ENCODE measurements at regions not wholly inside any gene's neighbourhood (a gene's known extent, or its start where the extent isn't known, plus 50 kb on each side); places are given as distances from the start of the nearest gene placed in this dataset.

- DNase-seq (ENCODE audit: low read depth) = no peak
- no peak overlapping the region for H3K4me3 ChIP-seq (ENCODE audit: low read length)
- TF ChIP-seq, protein P1, sequence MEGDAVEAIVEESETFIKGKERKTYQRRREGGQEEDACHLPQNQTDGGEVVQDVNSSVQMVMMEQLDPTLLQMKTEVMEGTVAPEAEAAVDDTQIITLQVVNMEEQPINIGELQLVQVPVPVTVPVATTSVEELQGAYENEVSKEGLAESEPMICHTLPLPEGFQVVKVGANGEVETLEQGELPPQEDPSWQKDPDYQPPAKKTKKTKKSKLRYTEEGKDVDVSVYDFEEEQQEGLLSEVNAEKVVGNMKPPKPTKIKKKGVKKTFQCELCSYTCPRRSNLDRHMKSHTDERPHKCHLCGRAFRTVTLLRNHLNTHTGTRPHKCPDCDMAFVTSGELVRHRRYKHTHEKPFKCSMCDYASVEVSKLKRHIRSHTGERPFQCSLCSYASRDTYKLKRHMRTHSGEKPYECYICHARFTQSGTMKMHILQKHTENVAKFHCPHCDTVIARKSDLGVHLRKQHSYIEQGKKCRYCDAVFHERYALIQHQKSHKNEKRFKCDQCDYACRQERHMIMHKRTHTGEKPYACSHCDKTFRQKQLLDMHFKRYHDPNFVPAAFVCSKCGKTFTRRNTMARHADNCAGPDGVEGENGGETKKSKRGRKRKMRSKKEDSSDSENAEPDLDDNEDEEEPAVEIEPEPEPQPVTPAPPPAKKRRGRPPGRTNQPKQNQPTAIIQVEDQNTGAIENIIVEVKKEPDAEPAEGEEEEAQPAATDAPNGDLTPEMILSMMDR (conservative IDR thresholded peaks at IDR 0.05; ENCODE audit: low read length) = no peak
These were observed 102.8 kb downstream of the GLUD2 start for GRCh38 chrX:121150217-121150616.

DNA sequence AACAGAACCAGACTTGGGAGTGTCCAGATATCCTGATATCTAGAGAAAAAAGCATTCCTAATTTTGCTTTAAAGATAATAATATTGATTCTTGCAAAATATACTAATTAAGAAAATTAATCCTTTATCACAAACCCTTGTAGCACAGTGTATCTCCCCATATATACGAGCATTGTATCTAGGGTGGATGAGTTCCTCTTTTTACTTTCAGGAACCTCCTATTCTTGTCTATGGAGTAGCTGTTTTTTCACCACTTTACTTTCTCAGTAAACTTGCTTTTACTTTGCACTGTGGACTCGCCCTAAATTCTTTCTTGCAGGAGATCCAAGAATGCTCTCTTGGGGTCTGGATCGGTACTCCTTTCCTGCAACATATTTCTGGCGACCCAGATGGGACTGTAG is 103.9 kb downstream of the GLUD2 start:
- TF ChIP-seq, protein P1 (conservative IDR thresholded peaks at IDR 0.05; ENCODE audit: low read length) = no peak
- DNase-seq (ENCODE audit: low read depth) = no peak
- no peak overlapping the region for H3K4me3 ChIP-seq (ENCODE audit: low read length)

- TF ChIP-seq, protein P1 (conservative IDR thresholded peaks at IDR 0.05; ENCODE audit: low read length) = no peak
- DNase-seq (ENCODE audit: low read depth) = no peak
These were observed 107.5 kb downstream of the GLUD2 start for GRCh38 chrX:121154858-121155404.

GRCh38 chrX:121160987-121161386 is 113.6 kb downstream of the GLUD2 start:
- no peak overlapping the region for H3K4me3 ChIP-seq (ENCODE audit: low read length)
- DNase-seq (ENCODE audit: low read depth) = peak; percentile 5
- TF ChIP-seq, protein P1 (conservative IDR thresholded peaks at IDR 0.05; ENCODE audit: low read length) = no peak

More at GRCh38 chrX:121154858-121155404, 107.5 kb downstream of the GLUD2 start:
- no peak overlapping the region for H3K4me3 ChIP-seq (ENCODE audit: low read length)

- DNase-seq (ENCODE audit: low read depth) = no peak
- H3K4me3 ChIP-seq (ENCODE audit: low read length) = no peak overlapping the region
- TF ChIP-seq, protein P1 (conservative IDR thresholded peaks at IDR 0.05; ENCODE audit: low read length) = no peak
These were observed 114.1 kb downstream of the GLUD2 start for GRCh38 chrX:121161501-121161933.

GRCh38 chrX:121163443-121163842 is 116.0 kb downstream of the GLUD2 start:
- no peak overlapping the region for H3K4me3 ChIP-seq (ENCODE audit: low read length)
- TF ChIP-seq, protein P1 (conservative IDR thresholded peaks at IDR 0.05; ENCODE audit: low read length) = no peak
- DNase-seq (ENCODE audit: low read depth) = no peak

GRCh38 chrX:121165930-121166359 is 118.5 kb downstream of the GLUD2 start:
- H3K4me3 ChIP-seq (ENCODE audit: low read length) = no peak overlapping the region
- TF ChIP-seq, protein P1 (conservative IDR thresholded peaks at IDR 0.05; ENCODE audit: low read length) = no peak

More at GRCh38 chrX:121165930-121166359, 118.5 kb downstream of the GLUD2 start:
- DNase-seq (ENCODE audit: low read depth) = no peak

Measured in AG10803 (cell line).